H9 (cell line): ENCODE measurements at regions not wholly inside any gene's neighbourhood (a gene's known extent, or its start where the extent isn't known, plus 50 kb on each side); places are given as distances from the start of the nearest gene placed in this dataset.

Experiments
- DNase-seq: peaks from one replicate; pipeline ENCODE4 v3.0.0-alpha.2; 2017
- H2AFZ ChIP-seq: one replicate; pipeline ENCODE4 v1.6.1; 2013; ENCODE audit warnings: mild to moderate bottlenecking, low read length, control low read depth, moderate library complexity
- H2AK5ac ChIP-seq: 2 replicates; pipeline ENCODE4 v1.6.1; 2013; ENCODE audit warnings: low read length, control low read depth, mixed read lengths; ENCODE audit not compliant: insufficient read length
- H2BK120ac ChIP-seq: one replicate; pipeline ENCODE4 v1.6.1; 2013; ENCODE audit warnings: low read depth, mild to moderate bottlenecking, low read length, control low read depth, inconsistent platforms; ENCODE audit not compliant: poor library complexity, severe bottlenecking
- H2BK12ac ChIP-seq: 2 replicates; pipeline ENCODE4 v1.6.1; 2013; ENCODE audit warnings: low read length, control low read depth, mixed read lengths, low read depth; ENCODE audit not compliant: insufficient read length
- H2BK15ac ChIP-seq: 2 replicates; pipeline ENCODE4 v1.6.1; 2013; ENCODE audit warnings: low read depth, low read length, control low read depth
- H2BK20ac ChIP-seq: one replicate; pipeline ENCODE4 v1.6.1; 2013; ENCODE audit warnings: low read depth, mild to moderate bottlenecking, low read length, control low read depth, inconsistent platforms; ENCODE audit not compliant: poor library complexity, severe bottlenecking
- H2BK5ac ChIP-seq: 2 replicates; pipeline ENCODE4 v1.6.1; 2013; ENCODE audit warnings: low read length, control low read depth, mixed read lengths; ENCODE audit not compliant: insufficient read length
- H3K14ac ChIP-seq: 2 replicates; pipeline ENCODE4 v1.6.1; 2013; ENCODE audit warnings: low read length, control low read depth; ENCODE audit not compliant: insufficient read depth
- H3K18ac ChIP-seq: 2 replicates; pipeline ENCODE4 v1.6.1; 2013; ENCODE audit warnings: low read depth, mild to moderate bottlenecking, mixed read lengths, low read length, control low read depth; ENCODE audit not compliant: insufficient read length
- H3K23ac ChIP-seq: 2 replicates; pipeline ENCODE4 v1.6.1; 2013; ENCODE audit warnings: low read length, control low read depth, mixed read lengths, low read depth; ENCODE audit not compliant: insufficient read length
- H3K23me2 ChIP-seq: 2 replicates; pipeline ENCODE4 v1.6.1; 2013; ENCODE audit warnings: low read depth, mild to moderate bottlenecking, mixed read lengths, low read length, control low read depth; ENCODE audit not compliant: insufficient read length, poor library complexity, severe bottlenecking
- H3K27ac ChIP-seq: 2 replicates; pipeline ENCODE4 v1.5.1; 2013; ENCODE audit warnings: low read length, control low read depth, mixed read lengths, low read depth; ENCODE audit not compliant: insufficient read length
- H3K27me3 ChIP-seq: 2 replicates; pipeline ENCODE4 v1.6.1; 2013; ENCODE audit warnings: low read length, control low read depth, inconsistent platforms; ENCODE audit not compliant: insufficient read depth
- H3K4ac ChIP-seq: 2 replicates; pipeline ENCODE4 v1.6.1; 2013; ENCODE audit warnings: low read depth, mild to moderate bottlenecking, control low read depth, inconsistent platforms, low read length, moderate library complexity
- H3K4me1 ChIP-seq: 2 replicates; pipeline ENCODE4 v1.6.1; 2013; ENCODE audit warnings: low read length, control low read depth, inconsistent platforms; ENCODE audit not compliant: insufficient read depth
- H3K4me2 ChIP-seq: 2 replicates; pipeline ENCODE4 v1.6.1; 2013; ENCODE audit warnings: low read length, control low read depth, mixed read lengths; ENCODE audit not compliant: insufficient read length, insufficient read depth
- H3K56ac ChIP-seq: 2 replicates; pipeline ENCODE4 v1.6.1; 2013; ENCODE audit warnings: low read depth, mild to moderate bottlenecking, mixed read lengths, low read length, control low read depth; ENCODE audit not compliant: insufficient read length
- H3K79me1 ChIP-seq: 2 replicates; pipeline ENCODE4 v1.6.1; 2013; ENCODE audit warnings: low read depth, mild to moderate bottlenecking, moderate library complexity, low read length, control low read depth, inconsistent platforms; ENCODE audit not compliant: insufficient read depth, poor library complexity, severe bottlenecking
- H3K79me2 ChIP-seq: 2 replicates; pipeline ENCODE4 v1.6.1; 2013; ENCODE audit warnings: low read length, control low read depth, inconsistent platforms; ENCODE audit not compliant: insufficient read depth
- H3K9ac ChIP-seq: 2 replicates; pipeline ENCODE4 v1.6.1; 2013; ENCODE audit warnings: low read length, control low read depth, mixed read lengths; ENCODE audit not compliant: insufficient read length; ENCODE audit errors: extremely low read depth
- H3K9me3 ChIP-seq: one replicate; pipeline ENCODE4 v1.6.1; 2013; ENCODE audit warnings: low read depth, low read length, inconsistent platforms; ENCODE audit not compliant: control insufficient read depth
- H3T11ph ChIP-seq: one replicate; pipeline ENCODE4 v1.6.1; 2013; ENCODE audit warnings: mild to moderate bottlenecking, low read length, control low read depth, inconsistent platforms
- H4K20me1 ChIP-seq: one replicate; pipeline ENCODE4 v1.6.1; 2013; ENCODE audit not compliant: control insufficient read depth, insufficient read length, insufficient read depth
- H4K5ac ChIP-seq: 2 replicates; pipeline ENCODE4 v1.6.1; 2013; ENCODE audit warnings: low read depth, mild to moderate bottlenecking, mixed read lengths, low read length, control low read depth; ENCODE audit not compliant: insufficient read length
- H4K8ac ChIP-seq: replicated peaks from 2 replicates; pipeline ENCODE4 v1.6.1; 2013; ENCODE audit warnings: low read length, control low read depth, mixed read lengths, low read depth; ENCODE audit not compliant: insufficient read length
- H4K91ac ChIP-seq: 2 replicates; pipeline ENCODE4 v1.6.1; 2013; ENCODE audit warnings: low read depth, mild to moderate bottlenecking, moderate library complexity, mixed read lengths, low read length, control low read depth; ENCODE audit not compliant: insufficient read length
- H3K27ac Mint-ChIP-seq, 3 experiments: 2 replicates in 2 of 3; 3 replicates in 1 of 3; pipeline ENCODE4 v1.8.0; 2020 to 2021; ENCODE audit warnings: mixed read lengths in 3 of 3, mild to moderate bottlenecking in 1 of 3, moderate library complexity in 1 of 3
- H3K27me3 Mint-ChIP-seq: 2 replicates; pipeline ENCODE4 v1.8.0; 2021; ENCODE audit warnings: low read depth, mild to moderate bottlenecking, moderate library complexity, mixed read lengths
- H3K36me3 Mint-ChIP-seq, 3 experiments: 2 replicates in 2 of 3; 3 replicates in 1 of 3; pipeline ENCODE4 v1.8.0; 2020 to 2021; ENCODE audit warnings: low read depth in 3 of 3, mixed read lengths in 3 of 3; ENCODE audit not compliant: insufficient read depth in 1 of 3
- H3K4me1 Mint-ChIP-seq, 2 experiments: 2 replicates each; pipeline ENCODE4 v1.8.0; 2020; ENCODE audit warnings: mixed read lengths in 2 of 2
- H3K4me3 Mint-ChIP-seq, 2 experiments: 2 replicates in 1 of 2; 3 replicates in 1 of 2; pipeline ENCODE4 v1.8.0; 2020 to 2021; ENCODE audit warnings: mild to moderate bottlenecking in 2 of 2, mixed read lengths in 2 of 2, moderate library complexity in 1 of 2
- H3K9me3 Mint-ChIP-seq, 2 experiments: 2 replicates in 1 of 2; 3 replicates in 1 of 2; pipeline ENCODE4 v1.8.0; 2020; ENCODE audit warnings: mild to moderate bottlenecking in 2 of 2, mixed read lengths in 2 of 2, moderate library complexity in 1 of 2
- WGBS: extraction: QIAGEN DNeasy Blood & Tissue Kit; methylation state at CpG from one replicate; pipeline ENCODE4 v1.1.7; 2013; ENCODE audit warnings: missing lambda C conversion rate, low lambda C conversion rate, mixed read lengths; ENCODE audit not compliant: insufficient read length; ENCODE audit errors: extremely low coverage; 5-methylcytosine and 5-hydroxymethylcytosine counted together
- TF ChIP-seq, protein P1 (sequence below): fragments of 200-600 bp; sonication (generic); conservative IDR thresholded peaks from 3 replicates; pipeline ENCODE4 v1.8.0; 2021; ENCODE audit warnings: antibody characterized with exemption, mild to moderate bottlenecking

DNA sequence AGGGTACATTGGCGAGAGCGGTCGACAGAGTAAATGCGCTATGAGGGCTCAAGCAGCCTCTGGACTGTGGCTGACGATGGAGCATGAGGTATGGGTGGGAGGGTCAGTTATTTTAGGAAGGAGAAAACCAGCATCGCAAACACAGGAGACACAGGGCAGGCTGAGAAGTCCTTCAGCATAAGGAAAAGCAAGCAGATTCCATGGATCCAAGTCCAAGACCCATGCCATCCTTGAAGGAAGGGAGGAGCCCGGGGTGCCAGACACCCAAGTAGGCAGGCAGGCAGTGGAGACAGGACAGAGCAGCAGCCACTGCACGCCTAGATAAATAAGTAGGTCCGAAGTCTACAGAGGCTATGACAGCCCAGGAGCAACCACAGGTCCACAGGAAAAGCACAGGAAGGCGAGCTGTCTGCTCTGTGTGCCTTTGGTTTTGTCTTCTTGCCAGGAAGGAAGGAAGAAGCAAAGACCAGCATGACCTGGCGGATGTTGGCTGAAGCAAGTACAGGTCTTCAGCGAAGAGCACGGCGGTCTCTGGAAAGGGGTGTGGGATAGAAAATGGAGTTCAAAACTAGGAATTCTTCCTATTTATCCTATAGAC, 76.4 kb upstream of the SLC45A1 start:
- H3K27ac ChIP-seq: no peak overlapping the region
- H3K9me3 Mint-ChIP-seq: no peaks in the 10 kb centered on the region
- no peaks in the 10 kb centered on the region for H3K79me2 ChIP-seq
- H2BK120ac ChIP-seq: no peak overlapping the region
- no peaks in the 10 kb centered on the region for H4K20me1 ChIP-seq
- WGBS: no CpG with 5 or more reads among the region's 14 CpGs
- H3K27me3 ChIP-seq: no peaks in the 10 kb centered on the region
- H3K18ac ChIP-seq: no peak overlapping the region
- no peak overlapping the region for H2AK5ac ChIP-seq
- no peak overlapping the region for H3K56ac ChIP-seq
- no peak overlapping the region for H4K8ac ChIP-seq
- H3K36me3 Mint-ChIP-seq: no peaks in the 10 kb centered on the region
- no peak overlapping the region for H3K23ac ChIP-seq
- H2AFZ ChIP-seq: no peak overlapping the region
- peaks cover 20 to 27% of the 10 kb centered on the region in 2 experiments for H3K4me1 Mint-ChIP-seq
- 0 out of 7 replicates have a peak overlapping the region, but pooled peaks of 1 of the 3 experiments have one; percentile 19 for H3K27ac Mint-ChIP-seq
- H3K14ac ChIP-seq: no peak overlapping the region; the same call in 1 of the 2 replicates
- H2BK5ac ChIP-seq: no peak overlapping the region
- no peak overlapping the region for H2BK15ac ChIP-seq
- H3K9me3 ChIP-seq: no peaks in the 10 kb centered on the region
- no peak overlapping the region for H3T11ph ChIP-seq
- no peaks in the 10 kb centered on the region for H3K27me3 Mint-ChIP-seq
- H3K4ac ChIP-seq: no peak overlapping the region
- DNase-seq: no peak
- H3K79me1 ChIP-seq: no peaks in the 10 kb centered on the region
- no peak overlapping the region for H2BK20ac ChIP-seq
- no peak overlapping the region for H4K5ac ChIP-seq
- H3K4me1 ChIP-seq: peaks cover 5% of the 10 kb centered on the region; the same call in 1 of the 2 replicates
- H3K4me3 Mint-ChIP-seq: peak overlapping the region in 1 of 2 experiments; percentile 21; a peak in 2 of 5 replicates
- H2BK12ac ChIP-seq: no peak overlapping the region
- TF ChIP-seq, protein P1, sequence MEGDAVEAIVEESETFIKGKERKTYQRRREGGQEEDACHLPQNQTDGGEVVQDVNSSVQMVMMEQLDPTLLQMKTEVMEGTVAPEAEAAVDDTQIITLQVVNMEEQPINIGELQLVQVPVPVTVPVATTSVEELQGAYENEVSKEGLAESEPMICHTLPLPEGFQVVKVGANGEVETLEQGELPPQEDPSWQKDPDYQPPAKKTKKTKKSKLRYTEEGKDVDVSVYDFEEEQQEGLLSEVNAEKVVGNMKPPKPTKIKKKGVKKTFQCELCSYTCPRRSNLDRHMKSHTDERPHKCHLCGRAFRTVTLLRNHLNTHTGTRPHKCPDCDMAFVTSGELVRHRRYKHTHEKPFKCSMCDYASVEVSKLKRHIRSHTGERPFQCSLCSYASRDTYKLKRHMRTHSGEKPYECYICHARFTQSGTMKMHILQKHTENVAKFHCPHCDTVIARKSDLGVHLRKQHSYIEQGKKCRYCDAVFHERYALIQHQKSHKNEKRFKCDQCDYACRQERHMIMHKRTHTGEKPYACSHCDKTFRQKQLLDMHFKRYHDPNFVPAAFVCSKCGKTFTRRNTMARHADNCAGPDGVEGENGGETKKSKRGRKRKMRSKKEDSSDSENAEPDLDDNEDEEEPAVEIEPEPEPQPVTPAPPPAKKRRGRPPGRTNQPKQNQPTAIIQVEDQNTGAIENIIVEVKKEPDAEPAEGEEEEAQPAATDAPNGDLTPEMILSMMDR: no peak
- no peaks in the 10 kb centered on the region for H3K23me2 ChIP-seq
- H3K4me2 ChIP-seq: no peak overlapping the region
- no peak overlapping the region for H3K9ac ChIP-seq
- H4K91ac ChIP-seq: no peak overlapping the region
